ENCODE measurements at regions not wholly inside any gene's neighbourhood (a gene's known extent, or its start where the extent isn't known, plus 50 kb on each side); places are given as distances from the start of the nearest gene placed in this dataset.

DNA sequence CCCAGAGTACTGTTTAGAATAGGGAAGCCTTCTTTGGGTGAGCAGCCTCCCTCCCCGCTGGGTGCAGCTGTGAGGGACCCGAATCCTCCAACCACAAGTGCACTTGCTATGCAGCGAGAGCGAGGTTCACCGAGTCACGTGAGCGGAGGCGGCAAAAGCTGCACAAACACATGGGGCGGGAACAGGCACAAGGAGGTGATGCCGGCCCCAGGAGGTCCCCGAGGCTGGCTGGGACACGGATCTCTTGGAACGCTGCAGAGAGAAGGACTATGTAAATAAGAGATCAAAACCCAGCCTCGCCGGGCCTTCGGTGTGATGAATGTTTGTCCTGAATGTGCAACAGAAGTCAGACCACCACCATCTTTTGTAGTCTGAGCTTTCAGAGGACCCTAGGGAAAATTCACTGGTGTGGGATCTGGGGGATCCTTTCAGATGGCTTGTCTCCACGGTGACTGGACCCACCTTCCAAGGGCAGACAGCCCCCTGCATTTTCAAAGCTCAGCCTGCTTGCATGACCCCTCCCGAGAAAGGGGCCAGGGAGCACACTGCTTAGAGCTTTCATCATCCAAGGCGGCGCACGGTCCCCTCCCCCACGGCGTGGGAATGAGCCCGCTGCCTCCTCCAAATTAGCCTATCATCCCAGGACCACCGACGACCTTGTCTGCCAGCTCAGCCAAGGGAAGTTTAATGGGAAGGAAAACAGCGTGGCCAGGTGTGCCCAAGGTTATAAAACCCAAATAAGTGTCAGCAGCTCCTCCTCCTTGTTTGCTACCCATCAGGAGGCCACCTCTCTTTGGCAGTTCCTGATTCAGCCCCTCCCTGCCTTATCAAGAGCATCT, 327.7 kb downstream of the CXCL12 start:
- TF ChIP-seq CTCF (IDR thresholded peaks at IDR 0.05) (no peak), JUN (IDR thresholded peaks at IDR 0.05) (no peak), MYC (IDR thresholded peaks at IDR 0.05; ENCODE audit: borderline replicate concordance, low read length) (no peak)
